CD4-positive, CD25-positive, alpha-beta regulatory T cell (primary cell): ENCODE measurements at regions not wholly inside any gene's neighbourhood (a gene's known extent, or its start where the extent isn't known, plus 50 kb on each side); places are given as distances from the start of the nearest gene placed in this dataset.

Experiments used
- ATAC-seq, 2 donors: fragments of 150-1000 bp; cut with Tn5 transposase; one replicate each; pipeline ENCODE4 v1.10.0; 2021; ENCODE audit warnings: low read depth in 2 of 2, moderate number of reproducible peaks in 2 of 2, moderate library complexity in 1 of 2
- DNase-seq, 3 donors: peaks; one replicate each; pipeline versions ENCODE4 v3.0.0 to v3.0.0-alpha.2; 2012 to 2022; ENCODE audit warnings: mixed read lengths in 1 of 3
- H3K27ac ChIP-seq: one replicate; pipeline ENCODE4 v1.7.0; 2013; ENCODE audit warnings: mild to moderate bottlenecking, low read length; ENCODE audit not compliant: insufficient read depth, poor library complexity, severe bottlenecking
- H3K27me3 ChIP-seq: one replicate; pipeline ENCODE4 v1.7.0; 2013; ENCODE audit warnings: low read length; ENCODE audit not compliant: control insufficient read depth, insufficient read depth
- H3K36me3 ChIP-seq: one replicate; pipeline ENCODE4 v1.7.0; 2013; ENCODE audit warnings: mild to moderate bottlenecking, low read length, moderate library complexity; ENCODE audit not compliant: control insufficient read depth, insufficient read depth
- H3K4me1 ChIP-seq: 2 replicates; pipeline ENCODE4 v1.7.0; 2013; ENCODE audit warnings: mild to moderate bottlenecking, low read length; ENCODE audit not compliant: insufficient read depth, control insufficient read depth, poor library complexity, severe bottlenecking
- H3K4me3 ChIP-seq: one replicate; pipeline ENCODE4 v1.7.0; 2013; ENCODE audit warnings: low read depth, mild to moderate bottlenecking, low read length, moderate library complexity
- H3K9me3 ChIP-seq, 2 experiments: 1 replicate in 1 of 2; 2 replicates in 1 of 2; pipeline ENCODE4 v1.7.0; 2013; ENCODE audit warnings: low read length in 2 of 2, mild to moderate bottlenecking in 1 of 2, moderate library complexity in 1 of 2; ENCODE audit not compliant: control insufficient read depth in 2 of 2
- H3K27ac Mint-ChIP-seq, 3 donors: one replicate each; pipeline ENCODE4 v1.8.0; 2020 to 2022; ENCODE audit warnings: mild to moderate bottlenecking in 3 of 3, mixed read lengths in 3 of 3, moderate library complexity in 2 of 3
- H3K27me3 Mint-ChIP-seq: one replicate; pipeline ENCODE4 v1.8.0; 2022; ENCODE audit warnings: mild to moderate bottlenecking, mixed read lengths
- H3K36me3 Mint-ChIP-seq: one replicate; pipeline ENCODE4 v1.8.0; 2020; ENCODE audit warnings: mixed read lengths
- H3K4me1 Mint-ChIP-seq, 4 donors: one replicate each; pipeline ENCODE4 v1.8.0; 2020 to 2022; ENCODE audit warnings: mixed read lengths in 4 of 4, mild to moderate bottlenecking in 1 of 4
- H3K4me3 Mint-ChIP-seq, 4 donors: one replicate each; pipeline ENCODE4 v1.8.0; 2020 to 2022; ENCODE audit warnings: mild to moderate bottlenecking in 4 of 4, mixed read lengths in 4 of 4, moderate library complexity in 3 of 4
- H3K9me3 Mint-ChIP-seq, 7 donors: one replicate each; pipeline ENCODE4 v1.8.0; 2020 to 2022; ENCODE audit warnings: mixed read lengths in 7 of 7, mild to moderate bottlenecking in 3 of 7, moderate library complexity in 2 of 7

GRCh38 chr11:41861838-41862237 lies 402.4 kb upstream of the LRRC4C start:
- no peak overlapping the region for H3K27ac Mint-ChIP-seq

DNA sequence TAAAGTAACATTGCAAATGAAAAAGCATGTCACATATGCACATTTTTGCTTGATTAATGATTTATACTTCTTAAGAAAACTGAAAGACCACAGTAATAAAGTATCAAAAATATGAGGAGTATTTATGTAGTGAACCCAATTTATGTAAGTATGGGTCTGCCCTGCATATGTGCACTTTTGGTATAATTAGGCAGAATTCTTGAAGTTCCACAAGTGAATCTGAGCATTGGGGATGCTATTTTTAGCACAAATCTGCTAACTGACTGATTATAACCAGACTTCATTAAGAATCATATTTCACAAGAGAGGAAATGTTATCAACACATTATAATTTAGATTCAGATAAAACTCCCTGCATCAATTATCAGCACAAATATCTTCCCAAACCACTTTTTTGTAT lies 407.1 kb upstream of the LRRC4C start:
- DNase-seq: no peak
- Mint-ChIP-seq H3K27ac (no peak overlapping the region), H3K4me3 (no peak overlapping the region), H3K36me3 (no peaks in the 10 kb centered on the region), H3K27me3 (no peaks in the 10 kb centered on the region), H3K4me1 (no peaks in the 10 kb centered on the region), H3K9me3 (peaks cover under 1 to 19% (median 4%) of the 10 kb centered on the region in 7 donors)
- no peaks in the 10 kb centered on the region for H3K9me3 ChIP-seq
- H3K27ac ChIP-seq: no peak overlapping the region
- no peaks in the 10 kb centered on the region for H3K36me3 ChIP-seq
- H3K4me3 ChIP-seq: no peak overlapping the region
- H3K27me3 ChIP-seq: no peaks in the 10 kb centered on the region
- ATAC-seq: no peak
- no peaks in the 10 kb centered on the region for H3K4me1 ChIP-seq

More at GRCh38 chr11:41861838-41862237, 402.4 kb upstream of the LRRC4C start:
- Mint-ChIP-seq H3K27me3 (no peaks in the 10 kb centered on the region), H3K4me1 (no peaks in the 10 kb centered on the region), H3K4me3 (no peak overlapping the region), H3K36me3 (no peaks in the 10 kb centered on the region), H3K9me3 (peaks cover 2 to 23% (median 7%) of the 10 kb centered on the region in 7 donors)
- Histone ChIP-seq H3K9me3 (peaks cover 0 to 5% of the 10 kb centered on the region in 2 experiments), H3K4me3 (no peak overlapping the region), H3K4me1 (no peaks in the 10 kb centered on the region), H3K27me3 (no peaks in the 10 kb centered on the region), H3K27ac (no peak overlapping the region), H3K36me3 (no peaks in the 10 kb centered on the region)
- no peak for DNase-seq
- no peak for ATAC-seq

DNA sequence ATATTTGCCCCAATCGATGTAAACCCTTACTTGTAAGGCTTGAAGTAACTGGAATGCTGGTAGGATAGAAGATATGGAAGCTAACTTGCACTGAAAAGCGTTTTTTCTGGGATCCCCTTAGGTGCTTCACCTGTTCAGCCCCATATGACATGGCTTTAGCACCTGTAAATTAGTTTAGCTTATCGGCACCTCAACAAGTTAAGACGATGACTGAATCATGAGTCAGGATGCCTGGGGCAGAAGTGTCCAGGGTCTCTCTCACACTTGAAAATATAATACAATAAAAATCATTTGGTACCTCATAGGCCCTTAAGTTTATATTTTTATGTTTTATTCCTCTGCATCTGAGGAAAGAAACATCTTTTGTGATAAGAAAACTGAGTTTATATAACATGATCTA lies 409.2 kb upstream of the LRRC4C start:
- H3K27me3 Mint-ChIP-seq: no peaks in the 10 kb centered on the region
- Histone ChIP-seq H3K9me3 (no peaks in the 10 kb centered on the region), H3K27me3 (no peaks in the 10 kb centered on the region), H3K4me1 (no peaks in the 10 kb centered on the region), H3K36me3 (no peaks in the 10 kb centered on the region), H3K27ac (no peak overlapping the region), H3K4me3 (no peak overlapping the region)
- H3K4me3 Mint-ChIP-seq: no peak overlapping the region
- H3K4me1 Mint-ChIP-seq: no peaks in the 10 kb centered on the region
- ATAC-seq (no peak), DNase-seq (no peak)
- no peak overlapping the region for H3K27ac Mint-ChIP-seq
- H3K9me3 Mint-ChIP-seq: peaks cover 3 to 21% (median 4%) of the 10 kb centered on the region in 7 donors
- H3K36me3 Mint-ChIP-seq: no peaks in the 10 kb centered on the region

DNA sequence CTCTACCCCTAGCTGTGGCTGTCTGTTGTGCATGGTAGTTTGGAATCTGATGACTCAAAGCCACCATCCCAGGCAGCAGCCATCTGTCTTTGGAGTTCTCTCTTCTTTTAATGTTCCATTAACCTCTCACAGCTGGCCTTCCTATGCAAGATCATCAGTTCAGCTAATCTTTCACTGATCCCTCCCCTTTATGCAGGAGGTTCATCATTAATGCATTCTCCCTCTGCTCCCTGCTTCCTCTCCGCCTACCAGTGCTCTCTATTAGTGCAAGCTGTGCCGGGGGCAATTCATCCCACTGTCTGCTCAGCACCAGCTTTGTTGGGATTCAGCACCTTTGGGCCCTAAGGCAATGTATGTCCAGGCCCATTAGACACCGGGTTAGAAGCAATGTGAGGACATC lies 413.0 kb upstream of the LRRC4C start:
- H3K4me3 Mint-ChIP-seq: no peak overlapping the region
- no peak overlapping the region for H3K27ac Mint-ChIP-seq
- H3K27me3 Mint-ChIP-seq: no peaks in the 10 kb centered on the region
- no peak overlapping the region for H3K27ac ChIP-seq
- H3K9me3 ChIP-seq: no peaks in the 10 kb centered on the region
- ATAC-seq (no peak), DNase-seq (no peak)
- no peaks in the 10 kb centered on the region for H3K4me1 ChIP-seq
- no peaks in the 10 kb centered on the region for H3K36me3 Mint-ChIP-seq
- no peaks in the 10 kb centered on the region for H3K4me1 Mint-ChIP-seq
- no peak overlapping the region for H3K4me3 ChIP-seq
- no peaks in the 10 kb centered on the region for H3K36me3 ChIP-seq
- H3K9me3 Mint-ChIP-seq: peaks cover 4 to 26% (median 7%) of the 10 kb centered on the region in 7 donors
- no peaks in the 10 kb centered on the region for H3K27me3 ChIP-seq

DNA sequence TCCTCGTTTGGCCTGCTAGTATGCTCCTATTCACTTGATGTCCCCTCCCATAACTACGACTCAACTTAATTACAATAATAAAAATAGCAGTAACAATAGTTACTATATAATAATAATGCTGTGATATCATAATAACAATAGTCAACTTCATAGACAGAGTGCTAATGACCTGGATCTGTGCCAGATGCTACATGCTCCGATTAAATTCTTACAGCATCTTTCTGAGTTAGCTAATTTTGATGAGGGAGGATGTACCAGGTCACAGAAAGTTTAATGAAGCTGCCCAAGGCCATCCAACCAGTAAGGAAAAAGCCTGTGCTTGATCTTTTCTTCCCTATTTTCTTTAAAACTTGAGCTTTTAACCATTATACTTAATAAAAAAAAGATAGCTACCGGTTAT lies 413.4 kb upstream of the LRRC4C start:
- H3K36me3 Mint-ChIP-seq: no peaks in the 10 kb centered on the region
- no peak overlapping the region for H3K27ac ChIP-seq
- no peaks in the 10 kb centered on the region for H3K4me1 ChIP-seq
- H3K4me3 ChIP-seq: no peak overlapping the region
- DNase-seq (no peak), ATAC-seq (no peak)
- H3K4me3 Mint-ChIP-seq: no peak overlapping the region
- no peaks in the 10 kb centered on the region for H3K4me1 Mint-ChIP-seq
- H3K36me3 ChIP-seq: no peaks in the 10 kb centered on the region
- no peaks in the 10 kb centered on the region for H3K27me3 ChIP-seq
- H3K27me3 Mint-ChIP-seq: no peaks in the 10 kb centered on the region
- H3K9me3 ChIP-seq: no peaks in the 10 kb centered on the region
- H3K27ac Mint-ChIP-seq: no peak overlapping the region
- peaks cover 4 to 29% (median 7%) of the 10 kb centered on the region in 7 donors for H3K9me3 Mint-ChIP-seq

GRCh38 chr11:41878095-41878494 lies 418.6 kb upstream of the LRRC4C start:
- no peaks in the 10 kb centered on the region for H3K4me1 Mint-ChIP-seq
- ATAC-seq: no peak
- peaks cover 2 to 17% (median 7%) of the 10 kb centered on the region in 7 donors for H3K9me3 Mint-ChIP-seq
- no peak overlapping the region for H3K27ac Mint-ChIP-seq
- Histone ChIP-seq H3K4me3 (no peak overlapping the region), H3K36me3 (no peaks in the 10 kb centered on the region), H3K27me3 (no peaks in the 10 kb centered on the region), H3K27ac (no peak overlapping the region), H3K4me1 (no peaks in the 10 kb centered on the region), H3K9me3 (peaks cover 0 to 7% of the 10 kb centered on the region in 2 experiments)
- no peak for DNase-seq
- no peak overlapping the region for H3K4me3 Mint-ChIP-seq
- H3K36me3 Mint-ChIP-seq: no peaks in the 10 kb centered on the region
- H3K27me3 Mint-ChIP-seq: no peaks in the 10 kb centered on the region

- H3K27ac Mint-ChIP-seq: no peak overlapping the region
- no peak overlapping the region for H3K4me3 Mint-ChIP-seq
- no peaks in the 10 kb centered on the region for H3K27me3 Mint-ChIP-seq
- H3K4me1 ChIP-seq: no peaks in the 10 kb centered on the region
- H3K36me3 ChIP-seq: no peaks in the 10 kb centered on the region
- no peak overlapping the region for H3K27ac ChIP-seq
- no peaks in the 10 kb centered on the region for H3K36me3 Mint-ChIP-seq
- peaks cover 0 to 7% of the 10 kb centered on the region in 2 experiments for H3K9me3 ChIP-seq
- ATAC-seq: no peak
- H3K27me3 ChIP-seq: no peaks in the 10 kb centered on the region
- DNase-seq: no peak
- no peaks in the 10 kb centered on the region for H3K4me1 Mint-ChIP-seq
- peaks cover 0 to 13% (median 10%) of the 10 kb centered on the region in 7 donors for H3K9me3 Mint-ChIP-seq
- H3K4me3 ChIP-seq: no peak overlapping the region
Measured at GRCh38 chr11:41879214-41879613, 419.8 kb upstream of the LRRC4C start.

GRCh38 chr11:41895081-41895480 lies 435.6 kb upstream of the LRRC4C start:
- no peaks in the 10 kb centered on the region for H3K4me1 ChIP-seq
- Mint-ChIP-seq H3K36me3 (no peaks in the 10 kb centered on the region), H3K9me3 (peaks cover 0 to 15% (median 4%) of the 10 kb centered on the region in 7 donors), H3K27me3 (no peaks in the 10 kb centered on the region), H3K27ac (no peak overlapping the region), H3K4me3 (no peak overlapping the region), H3K4me1 (no peaks in the 10 kb centered on the region)
- H3K27ac ChIP-seq: no peak overlapping the region
- no peak overlapping the region for H3K4me3 ChIP-seq
- DNase-seq: no peak
- ATAC-seq: no peak
- H3K27me3 ChIP-seq: no peaks in the 10 kb centered on the region
- H3K36me3 ChIP-seq: no peaks in the 10 kb centered on the region
- H3K9me3 ChIP-seq: no peaks in the 10 kb centered on the region
